ENCODE measurements at regions not wholly inside any gene's neighbourhood (a gene's known extent, or its start where the extent isn't known, plus 50 kb on each side); places are given as distances from the start of the nearest gene placed in this dataset.
"Not testable (repeated sequence)": the region's sequence is repeated elsewhere in the genome, so short reads cannot be mapped to it uniquely, and the experiment has no call there.

DNA sequence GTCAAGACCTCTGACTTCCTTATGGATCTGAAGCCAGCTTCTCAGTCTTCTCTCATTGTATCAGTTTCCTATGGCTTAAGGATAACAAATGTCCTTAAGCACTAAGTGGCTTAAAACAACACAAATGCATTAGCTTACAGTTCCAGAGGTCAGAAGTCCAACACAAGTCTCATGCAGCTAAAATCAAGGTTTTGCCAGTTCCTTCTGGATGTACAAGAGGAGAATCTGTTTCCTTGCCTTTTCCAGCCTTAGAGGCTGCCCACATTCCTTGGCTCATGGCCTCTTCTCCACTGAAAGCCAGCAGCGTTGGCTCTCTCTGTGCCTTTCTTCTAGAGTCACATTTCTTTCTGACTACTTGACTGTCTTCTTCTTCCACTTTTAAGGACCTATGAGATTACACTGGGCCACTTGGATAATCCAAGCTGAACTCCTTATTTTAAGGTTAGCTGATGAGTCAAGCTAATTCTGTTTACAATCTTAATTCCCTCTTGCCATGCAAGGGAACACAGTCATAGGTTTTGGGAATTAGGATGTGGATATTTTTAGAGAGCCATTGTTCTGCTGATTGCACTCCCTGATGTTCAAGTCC lies 179.0 kb downstream of the BCAS1 start:
- DNase-seq (ENCODE audit: low spot score): no peak

- no peak for DNase-seq (ENCODE audit: low spot score)
These were observed 179.7 kb downstream of the BCAS1 start for GRCh38 chr20:53890443-53891305.

GRCh38 chr20:53889411-53890148 lies 180.8 kb downstream of the BCAS1 start:
- DNase-seq (ENCODE audit: low spot score): no peak

DNA sequence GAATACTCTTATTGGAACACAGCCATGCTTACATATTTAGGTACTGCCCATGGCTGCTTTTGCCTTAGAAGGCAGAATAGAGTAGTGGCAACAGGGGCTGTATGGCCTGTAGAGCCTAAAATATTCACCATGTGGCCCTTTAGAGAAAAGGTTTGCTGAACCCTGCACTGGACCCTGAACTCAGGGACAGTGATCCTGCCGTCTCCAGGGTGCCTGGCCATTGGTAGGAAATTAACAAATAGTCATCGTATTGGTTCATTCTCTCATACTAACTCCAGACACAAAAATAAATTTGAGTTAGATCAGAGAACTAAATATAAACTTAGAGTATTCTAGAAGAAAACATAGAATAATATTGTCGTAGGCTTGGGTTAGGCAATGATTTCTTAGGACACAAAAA lies 181.4 kb downstream of the BCAS1 start:
- no peak for DNase-seq (ENCODE audit: low spot score)

DNA sequence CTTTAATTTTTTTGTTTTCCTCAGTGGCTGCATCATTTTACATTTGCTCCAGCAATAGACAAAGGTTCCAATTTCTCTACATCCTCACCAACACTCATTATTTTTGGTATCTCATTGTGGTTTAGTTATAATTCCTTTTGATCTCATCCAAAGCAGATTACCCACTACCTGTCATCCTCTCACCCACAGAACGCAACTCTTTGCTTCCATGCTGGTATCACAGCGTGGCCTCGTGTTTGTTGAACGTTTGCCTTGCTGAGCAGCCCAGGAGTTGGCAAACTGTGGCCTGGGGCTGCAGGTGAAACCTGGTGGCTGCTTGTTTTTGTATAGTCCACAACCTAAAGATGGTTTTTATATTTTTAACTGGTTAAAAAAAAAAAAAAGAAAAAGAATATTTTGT lies 181.9 kb downstream of the BCAS1 start:
- no peak for DNase-seq (ENCODE audit: low spot score)

DNA sequence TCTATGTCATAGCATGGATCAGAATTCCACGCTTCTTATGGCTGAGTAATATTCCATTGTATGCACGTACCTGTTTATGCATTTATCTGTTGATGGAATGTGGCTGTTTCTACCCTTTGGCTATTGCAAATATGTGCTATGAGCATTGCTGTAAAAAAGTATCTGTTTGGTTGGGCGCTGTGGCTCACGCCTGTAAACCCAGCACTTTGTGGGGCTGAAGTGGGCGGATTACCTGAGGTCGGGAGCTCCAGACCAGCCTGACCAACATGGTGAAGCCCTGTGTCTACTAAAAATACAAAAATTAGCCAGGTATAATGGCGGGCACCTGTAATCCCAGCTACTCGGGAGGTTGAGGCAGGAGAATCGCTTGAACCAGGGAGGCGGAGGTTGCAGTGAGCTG lies 182.4 kb downstream of the BCAS1 start:
- DNase-seq (ENCODE audit: low spot score): no peak

DNA sequence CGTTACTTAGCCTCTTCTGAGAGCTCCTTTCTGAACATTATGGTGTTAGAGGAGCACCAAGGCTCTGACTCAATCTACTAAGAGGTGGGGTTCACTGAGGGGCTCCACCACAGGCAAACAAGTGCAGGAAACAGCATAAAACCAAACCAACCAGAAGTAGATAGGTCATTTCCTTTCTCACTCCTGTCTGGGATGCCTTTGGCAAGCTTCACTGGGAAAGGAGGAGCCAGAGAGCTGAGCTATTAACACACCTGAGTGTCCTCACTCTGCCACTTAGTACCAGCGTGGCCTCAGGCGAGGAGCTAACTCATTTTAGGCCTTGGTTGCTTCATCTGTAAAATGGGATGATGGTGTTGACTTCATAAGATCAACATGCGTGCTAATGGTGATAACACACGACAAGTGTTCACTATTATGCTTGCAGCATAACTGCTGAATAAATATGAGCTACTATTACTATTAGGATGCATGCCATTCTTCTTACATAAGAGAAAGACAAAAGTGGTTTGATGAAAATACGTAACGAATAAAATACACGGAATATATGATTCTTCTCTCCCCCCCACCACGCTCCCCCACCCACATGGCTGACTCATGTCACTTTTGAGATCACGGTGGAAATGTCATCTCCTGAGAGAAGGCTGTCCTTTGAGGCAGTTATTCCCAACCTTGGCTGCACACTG lies 185.4 kb downstream of the BCAS1 start:
- no peak for DNase-seq (ENCODE audit: low spot score)

DNA sequence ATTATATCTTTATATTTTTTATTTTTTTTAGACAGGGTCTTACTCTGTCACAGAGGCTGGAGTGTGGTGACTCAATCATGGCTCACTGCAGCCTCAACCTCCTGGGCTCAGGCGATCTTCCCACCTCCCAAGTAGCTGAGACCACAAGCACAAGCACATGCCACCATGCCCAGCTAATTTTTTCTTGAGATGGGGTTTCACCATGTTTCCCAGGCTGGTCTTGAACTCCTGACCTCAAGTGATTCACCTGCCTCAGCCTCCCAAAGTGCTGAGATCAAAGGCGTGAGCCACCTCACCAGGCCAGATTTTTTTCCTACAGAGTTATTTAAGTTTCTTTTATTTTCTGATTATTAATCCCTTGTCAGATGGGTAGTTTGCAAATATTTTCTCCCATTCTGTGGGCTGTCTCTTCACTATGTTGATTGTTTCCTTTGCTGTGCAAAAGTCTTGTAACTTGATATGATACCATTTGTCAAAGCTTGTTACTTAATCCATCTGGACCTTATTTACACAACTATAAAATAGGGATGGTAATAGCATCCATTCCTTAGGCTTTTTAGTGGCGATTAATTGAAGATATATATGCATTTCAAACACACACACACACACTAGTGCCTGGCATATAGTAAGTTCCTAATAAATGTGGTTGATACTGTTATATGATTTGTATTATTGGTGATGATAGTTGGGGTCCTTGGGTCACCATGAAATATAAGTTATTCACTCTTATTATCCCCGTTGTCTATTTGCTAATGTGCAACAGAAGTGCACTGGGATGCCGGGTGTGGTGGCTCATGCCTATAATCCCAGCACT lies 187.1 kb downstream of the BCAS1 start:
- no peak for DNase-seq (ENCODE audit: low spot score)

DNA sequence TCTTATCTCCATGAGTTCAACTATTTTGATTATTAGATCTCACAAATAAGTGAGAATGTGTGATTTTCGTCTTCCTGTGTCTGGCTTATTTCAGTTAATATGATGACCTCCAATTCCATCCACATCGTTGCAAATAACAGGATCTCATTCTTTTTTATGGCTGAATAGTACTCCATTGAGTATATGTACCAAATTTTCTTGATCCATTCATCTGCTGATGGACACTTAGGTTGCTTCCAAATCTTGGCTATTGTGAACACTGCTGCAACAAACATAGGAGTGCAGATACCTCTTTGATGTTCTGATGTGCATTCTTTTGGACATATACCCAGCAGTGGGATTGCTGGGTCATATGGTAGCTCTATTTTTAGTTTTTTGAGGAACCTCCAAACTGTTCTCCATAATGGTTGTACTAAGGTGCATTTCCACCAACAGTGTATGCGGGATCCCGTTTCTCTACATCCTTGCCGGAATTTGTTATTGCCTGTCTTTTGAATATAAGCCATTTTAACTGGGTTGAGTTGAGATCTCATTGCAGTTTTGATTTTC lies 187.9 kb downstream of the BCAS1 start:
- DNase-seq (ENCODE audit: low spot score): not testable (repeated sequence)

- no peak for DNase-seq (ENCODE audit: low spot score)
These were observed 189.0 kb downstream of the BCAS1 start for GRCh38 chr20:53881362-53881761.

- DNase-seq (ENCODE audit: low spot score): no peak
These were observed 190.2 kb downstream of the BCAS1 start for GRCh38 chr20:53880108-53880641.

GRCh38 chr20:53879048-53879684 lies 191.2 kb downstream of the BCAS1 start:
- DNase-seq (ENCODE audit: low spot score): no peak

DNA sequence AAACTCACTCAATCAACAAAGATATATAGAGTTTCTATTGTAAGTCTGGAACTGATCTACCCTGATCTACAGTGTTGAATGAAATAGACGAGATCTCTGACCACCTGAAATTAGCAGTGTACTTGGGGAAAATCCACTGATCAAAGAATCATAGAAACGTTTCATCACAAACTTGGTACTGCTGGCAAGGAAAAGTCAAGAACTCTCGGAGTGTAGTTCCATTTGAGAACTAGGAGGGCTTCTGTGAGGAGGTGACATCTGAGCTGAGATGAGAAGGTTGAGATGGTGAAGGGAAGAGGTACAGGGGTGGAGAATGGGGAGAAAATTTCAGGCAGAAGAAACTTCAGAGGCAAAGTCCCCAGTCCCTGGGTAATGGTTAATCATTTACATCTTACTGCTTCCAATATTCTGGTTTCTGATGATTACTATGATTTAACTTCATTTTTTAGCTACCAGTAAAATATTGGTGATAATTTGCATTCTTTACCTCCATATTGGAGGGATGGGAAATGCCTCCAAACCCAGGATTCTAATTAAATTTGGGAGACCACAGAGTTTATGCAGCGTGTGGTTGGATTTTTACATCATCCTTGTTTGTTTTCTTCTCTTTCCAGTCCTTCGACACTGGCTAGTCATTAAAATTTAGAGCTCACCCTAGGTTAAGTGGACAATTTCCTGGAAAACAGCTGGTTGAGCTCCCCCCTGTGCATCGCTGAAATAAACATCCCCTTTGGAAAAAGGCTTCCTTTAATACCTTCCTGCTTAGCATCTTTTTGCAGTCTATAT lies 191.9 kb downstream of the BCAS1 start:
- no peak for DNase-seq (ENCODE audit: low spot score)

DNA sequence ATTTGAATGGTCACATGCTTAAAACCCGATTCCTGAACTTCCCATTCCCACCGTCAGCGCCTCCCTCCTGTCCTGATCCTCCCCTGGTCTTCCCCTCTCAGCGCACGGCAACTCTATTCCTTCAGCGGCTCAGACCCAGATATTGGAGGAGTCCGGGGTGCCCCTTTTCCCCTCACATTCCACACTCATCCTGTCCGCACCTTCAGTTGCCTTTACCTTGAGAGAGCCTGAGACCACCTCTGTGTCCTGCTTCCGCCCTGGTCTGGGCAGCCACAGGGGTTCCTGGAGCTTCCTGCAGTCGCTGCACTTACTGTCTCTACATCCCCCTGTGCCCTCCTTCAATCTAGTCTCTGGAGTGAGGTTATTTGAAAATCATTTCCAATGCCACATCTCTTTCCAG lies 193.4 kb downstream of the BCAS1 start:
- DNase-seq (ENCODE audit: low spot score): no peak

- DNase-seq (ENCODE audit: low spot score): no peak
These were observed 193.9 kb downstream of the BCAS1 start for GRCh38 chr20:53876470-53876869.

- no peak for DNase-seq (ENCODE audit: low spot score)
These were observed 194.9 kb downstream of the BCAS1 start for GRCh38 chr20:53875452-53875851.

DNA sequence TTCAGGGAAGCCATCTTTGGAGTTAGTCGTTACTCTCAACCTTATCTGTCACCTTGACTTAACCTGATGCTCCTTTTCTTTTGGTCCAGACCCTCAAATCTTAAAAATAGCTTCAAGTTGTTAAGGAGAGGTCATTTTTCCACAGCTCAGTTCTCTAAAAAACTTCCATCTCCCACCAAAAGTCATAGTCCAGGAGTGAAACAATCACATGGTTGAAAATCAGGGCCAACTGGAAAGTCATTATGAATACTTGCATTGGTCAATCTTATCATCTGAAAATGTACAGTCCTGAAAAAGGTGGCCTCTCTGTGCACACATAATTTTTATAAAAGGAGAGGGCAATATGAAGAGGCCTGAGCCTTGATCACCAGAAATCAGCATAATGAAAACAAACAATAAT lies 195.7 kb downstream of the BCAS1 start:
- DNase-seq (ENCODE audit: low spot score): no peak

DNA sequence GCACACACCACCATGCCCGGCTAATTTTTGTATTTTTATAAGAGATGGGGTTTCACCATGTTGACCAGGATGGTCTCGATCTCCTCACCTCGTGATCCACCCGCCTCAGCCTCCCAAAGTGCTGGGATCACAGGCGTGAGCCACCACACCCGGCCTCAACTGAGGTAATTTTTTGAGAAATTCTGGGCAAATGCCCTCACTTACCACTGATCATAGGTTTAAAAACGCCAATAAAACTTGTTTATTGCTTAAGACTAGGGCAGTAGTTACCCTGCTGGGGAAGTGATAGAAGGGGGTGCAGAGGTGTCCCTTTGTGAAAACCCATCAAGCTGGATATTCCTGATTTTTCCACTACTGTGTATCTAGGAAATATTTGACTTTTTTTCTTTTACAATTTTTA lies 196.3 kb downstream of the BCAS1 start:
- no peak for DNase-seq (ENCODE audit: low spot score)

DNA sequence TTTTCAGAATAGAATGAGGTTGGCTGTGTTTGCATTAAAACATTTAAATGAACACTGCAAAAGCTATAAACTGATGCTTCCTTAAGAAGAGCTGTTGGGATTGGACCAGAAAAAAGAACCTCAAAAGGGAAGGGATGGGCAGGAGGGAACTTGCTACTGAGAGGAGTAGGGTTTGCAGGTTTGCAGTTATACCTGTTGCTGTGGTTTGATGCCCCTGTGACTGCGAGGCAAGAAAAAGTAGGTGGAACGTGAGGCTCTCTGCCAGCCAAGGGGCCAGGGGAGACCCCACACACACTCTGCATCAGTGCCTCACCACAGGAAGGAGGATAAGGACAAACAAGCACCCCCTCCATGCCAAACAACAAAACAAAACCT lies 197.2 kb downstream of the BCAS1 start:
- DNase-seq (ENCODE audit: low spot score): no peak

All from hepatic stellate cell (primary cell).